ENCODE measurements at regions not wholly inside any gene's neighbourhood (a gene's known extent, or its start where the extent isn't known, plus 50 kb on each side); places are given as distances from the start of the nearest gene placed in this dataset.

- TF ChIP-seq CTCF (conservative IDR thresholded peaks at IDR 0.05) (no peak), ZFX (IDR thresholded peaks at IDR 0.05) (no peak)
Measured at GRCh38 chr6:15880262-15880973, 217.6 kb upstream of the DTNBP1 start.
